ENCODE measurements at regions not wholly inside any gene's neighbourhood (a gene's known extent, or its start where the extent isn't known, plus 50 kb on each side); places are given as distances from the start of the nearest gene placed in this dataset.

- no peak for TF ChIP-seq CTCF (IDR thresholded peaks at IDR 0.05; ENCODE audit: extremely low read depth, missing control alignments)
- no peak for DNase-seq (ENCODE audit: low spot score)
These were observed 92.8 kb downstream of the HNRNPLL start for GRCh38 chr2:38509947-38510326.

GRCh38 chr2:38509314-38509946 is 93.3 kb downstream of the HNRNPLL start:
- TF ChIP-seq CTCF (IDR thresholded peaks at IDR 0.05; ENCODE audit: extremely low read depth, missing control alignments): no peak
- no peak for DNase-seq (ENCODE audit: low spot score)

- TF ChIP-seq CTCF (IDR thresholded peaks at IDR 0.05; ENCODE audit: extremely low read depth, missing control alignments): peak; percentile 67
- DNase-seq (ENCODE audit: low spot score): peak; percentile 81
These were observed 94.3 kb downstream of the HNRNPLL start for GRCh38 chr2:38508311-38509039.

- no peak for TF ChIP-seq CTCF (IDR thresholded peaks at IDR 0.05; ENCODE audit: extremely low read depth, missing control alignments)
- no peak for DNase-seq (ENCODE audit: low spot score)
These were observed 95.0 kb downstream of the HNRNPLL start for GRCh38 chr2:38507712-38508111.

GRCh38 chr2:38505779-38506178 is 96.9 kb downstream of the HNRNPLL start:
- TF ChIP-seq CTCF (IDR thresholded peaks at IDR 0.05; ENCODE audit: extremely low read depth, missing control alignments): no peak
- no peak for DNase-seq (ENCODE audit: low spot score)

- no peak for DNase-seq (ENCODE audit: low spot score)
- TF ChIP-seq CTCF (IDR thresholded peaks at IDR 0.05; ENCODE audit: extremely low read depth, missing control alignments): no peak
These were observed 98.6 kb downstream of the HNRNPLL start for GRCh38 chr2:38504169-38504568.

GRCh38 chr2:38502107-38502506 is 100.6 kb downstream of the HNRNPLL start:
- TF ChIP-seq CTCF (IDR thresholded peaks at IDR 0.05; ENCODE audit: extremely low read depth, missing control alignments): no peak
- no peak for DNase-seq (ENCODE audit: low spot score)
